ENCODE measurements at regions not wholly inside any gene's neighbourhood (a gene's known extent, or its start where the extent isn't known, plus 50 kb on each side); places are given as distances from the start of the nearest gene placed in this dataset.

DNA sequence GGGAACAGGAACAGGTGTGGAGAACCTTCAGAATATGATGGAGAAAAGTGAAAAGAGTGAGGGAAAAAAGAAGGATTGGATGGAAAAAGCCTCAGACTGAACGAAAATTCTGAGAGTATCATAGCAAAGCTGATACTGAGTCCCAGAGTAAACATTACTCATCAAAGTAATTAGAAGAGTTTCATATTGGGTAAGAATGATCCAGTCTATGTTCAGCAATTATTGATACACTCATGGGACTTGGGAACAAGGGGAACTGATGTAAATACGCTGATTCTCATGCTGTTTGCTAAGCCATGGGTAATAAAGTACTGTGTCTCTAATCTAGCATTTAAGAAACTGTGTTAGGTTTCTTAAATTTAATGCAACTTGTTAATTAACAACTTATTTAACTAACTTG lies 219.9 kb upstream of the NOL4 start:
- ChIA-PET POLR2A (ENCODE audit: partially characterized antibody) (no interaction called here), CTCF (ENCODE audit: partially characterized antibody) (interaction anchor here (1.5 kb wide), 1 partner anchor 92 kb away, joined by 5 read pairs; no protein-coding TSS in a partner anchor)
- Histone ChIP-seq H3K79me2 (ENCODE audit: control insufficient read depth in 1 of 2, insufficient read depth in 2 of 2, low read length in 2 of 2) (no peaks in the 10 kb centered on the region), H2BK5ac (ENCODE audit: low read depth, low read length) (no peak overlapping the region), H3K14ac (ENCODE audit: insufficient read length) (no peak overlapping the region), H3K23me2 (ENCODE audit: low read depth, low read length) (no peaks in the 10 kb centered on the region), H2AFZ (ENCODE audit: low read length) (no peak overlapping the region), H3K9me3 (ENCODE audit: insufficient read depth in 2 of 2, low read depth in 1 of 2, low read length in 1 of 2) (no peaks in the 10 kb centered on the region), H3K4me1 (replicated peaks in 1 of 4; ENCODE audit: control insufficient read depth in 3 of 4, insufficient read depth in 4 of 4, low read length in 3 of 4) (no peaks in the 10 kb centered on the region), H2BK20ac (ENCODE audit: low read length) (no peak overlapping the region), H4K5ac (ENCODE audit: insufficient read length, low read depth, low read length) (no peak overlapping the region), H3K4ac (replicated peaks; ENCODE audit: insufficient read length, low read depth, low read length) (no peak overlapping the region), H2BK15ac (ENCODE audit: low read length) (no peak overlapping the region), H3K36me3 (ENCODE audit: control insufficient read depth in 2 of 4, insufficient read depth in 4 of 4, low read length in 3 of 4) (no peaks in the 10 kb centered on the region), H2AK5ac (ENCODE audit: low read depth, low read length) (no peak overlapping the region), H3K23ac (ENCODE audit: insufficient read length) (no peak overlapping the region), H2BK120ac (replicated peaks; ENCODE audit: low read depth, low read length) (no peak overlapping the region), H3K56ac (replicated peaks; ENCODE audit: insufficient read length, low read depth, low read length) (no peak overlapping the region), H3K9ac (replicated peaks in 1 of 4; ENCODE audit: extremely low read depth in 1 of 4, low read depth in 3 of 4, low read length in 3 of 4) (no peak overlapping the region), H3K27ac (ENCODE audit: low read depth, low read length) (no peak overlapping the region), H3K18ac (ENCODE audit: extremely low read depth, low read length) (no peak overlapping the region), H4K20me1 (replicated peaks in 1 of 2; ENCODE audit: control insufficient read depth in 1 of 2, insufficient read depth in 2 of 2, low read length in 2 of 2) (no peaks in the 10 kb centered on the region), H3K79me1 (ENCODE audit: low read depth, low read length) (no peaks in the 10 kb centered on the region), H3K4me3 (ENCODE audit: extremely low read depth in 1 of 4, insufficient read depth in 2 of 4, low read depth in 3 of 4, low read length in 4 of 4) (no peak overlapping the region), H3K27me3 (replicated peaks in 1 of 4; ENCODE audit: control insufficient read depth in 3 of 4, extremely low read depth in 1 of 4, insufficient read depth in 3 of 4, low read length in 3 of 4) (no peaks in the 10 kb centered on the region), H3K4me2 (ENCODE audit: insufficient read depth in 1 of 2, low read depth in 2 of 2, low read length in 2 of 2) (no peak overlapping the region), H4K91ac (replicated peaks; ENCODE audit: insufficient read length, low read length) (no peak overlapping the region), H4K8ac (ENCODE audit: extremely low read depth, insufficient read depth, low read length) (no peak overlapping the region), H2BK12ac (ENCODE audit: low read depth, low read length) (no peak overlapping the region)
- DNase-seq (ENCODE audit: low read depth in 1 of 2, low spot score in 2 of 2) (no peak), FAIRE-seq (no peak)
- WGBS, 2 experiments (ENCODE audit: extremely low coverage in 1 of 2, insufficient coverage in 1 of 2, insufficient read length in 1 of 2, insufficient replicate concordance in 2 of 2, low coverage in 1 of 2, low lambda C conversion rate in 2 of 2, missing lambda C conversion rate in 1 of 2) = 100% methylated on average over 2 of the region's 2 CpGs; no CpG with 5 or more reads in 1 of the 2 experiments
- TF ChIP-seq SP1 (IDR thresholded peaks at IDR 0.05; ENCODE audit: low read depth, low read length) (no peak), SP4 (IDR thresholded peaks at IDR 0.05; ENCODE audit: low read length) (no peak), JUND (IDR thresholded peaks at IDR 0.05; ENCODE audit: low read length) (no peak), EP300 (IDR thresholded peaks at IDR 0.05; ENCODE audit: borderline replicate concordance in 1 of 2, low read depth in 2 of 2, low read length in 2 of 2) (no peak), RBBP5 (IDR thresholded peaks at IDR 0.05; ENCODE audit: borderline replicate concordance, low read depth, low read length) (no peak), GABPA (IDR thresholded peaks at IDR 0.05; ENCODE audit: borderline replicate concordance, insufficient read depth, low read length) (no peak)
